Lower leg skin (tissue), 4 donors: ENCODE measurements at regions not wholly inside any gene's neighbourhood (a gene's known extent, or its start where the extent isn't known, plus 50 kb on each side); places are given as distances from the start of the nearest gene placed in this dataset.

ENCODE experiments used
- DNase-seq, 2 donors: peaks; one replicate each; pipeline ENCODE4 v3.0.0-alpha.2; 2019; ENCODE audit warnings: low spot score in 2 of 2
- H3K4me3 ChIP-seq: fragments of 200-600 bp; sonication (generic); 2 replicates; pipeline ENCODE4 v1.5.1; 2017; ENCODE audit warnings: mild to moderate bottlenecking, low read depth; ENCODE audit not compliant: poor library complexity, severe bottlenecking
- CTCF ChIP-seq, 3 donors: fragments of 450-650 bp; IDR thresholded peaks; one replicate each; pipeline ENCODE4 v1.5.1; 2016; ENCODE audit warnings: antibody characterized with exemption in 3 of 3, mild to moderate bottlenecking in 3 of 3, moderate library complexity in 2 of 3
- POLR2A ChIP-seq, 2 donors: fragments of 450-650 bp; IDR thresholded peaks; one replicate each; pipeline ENCODE4 v1.6.1; 2016 to 2017; ENCODE audit warnings: antibody characterized with exemption in 2 of 2, mild to moderate bottlenecking in 1 of 2, moderate library complexity in 1 of 2
- WGBS, 2 donors: methylation state at CpG; one replicate each; pipeline ENCODE4 v1.1.5; 2018; 5-methylcytosine and 5-hydroxymethylcytosine counted together
- intact Hi-C: fragments of 100-400 bp; cut with DNase I; formaldehyde crosslinking; loops from one replicate; pipeline ENCODE4 v1.15.0; 2023; ENCODE audit warnings: low total_unique reads

GRCh38 chr13:48851707-48852106 is 124.0 kb upstream of the FNDC3A start:
- no peak for DNase-seq
- TF ChIP-seq POLR2A (IDR thresholded peaks at IDR 0.05) (no peak), CTCF (IDR thresholded peaks at IDR 0.05) (no peak)
- H3K4me3 ChIP-seq: no peak overlapping the region
- WGBS, 2 donors: 84 to 94% methylated on average over 2 of the region's 2 CpGs
- intact Hi-C loops: no loop called here

GRCh38 chr13:48852911-48853727 is 122.6 kb upstream of the FNDC3A start:
- intact Hi-C loops: no loop called here
- no peak for TF ChIP-seq POLR2A (IDR thresholded peaks at IDR 0.05)
- no peak for TF ChIP-seq CTCF (IDR thresholded peaks at IDR 0.05)
- DNase-seq: no peak
- 76 to 88% methylated on average over 8 of the region's 8 CpGs for WGBS, 2 donors
- no peak overlapping the region for H3K4me3 ChIP-seq

- 46 to 51% methylated on average over 5 of the region's 5 CpGs for WGBS, 2 donors
- no peak overlapping the region for H3K4me3 ChIP-seq
- no peak for DNase-seq
- intact Hi-C loops: no loop called here
- TF ChIP-seq POLR2A (IDR thresholded peaks at IDR 0.05): no peak
- TF ChIP-seq CTCF (IDR thresholded peaks at IDR 0.05): no peak
These were observed 122.0 kb upstream of the FNDC3A start for GRCh38 chr13:48853728-48854102.

GRCh38 chr13:48857576-48857975 is 118.1 kb upstream of the FNDC3A start:
- WGBS, 2 donors: 83 to 91% methylated on average over 4 of the region's 4 CpGs
- no peak for TF ChIP-seq CTCF (IDR thresholded peaks at IDR 0.05)
- TF ChIP-seq POLR2A (IDR thresholded peaks at IDR 0.05): no peak
- no peak overlapping the region for H3K4me3 ChIP-seq
- DNase-seq: no peak
- intact Hi-C loops: no loop called here

- TF ChIP-seq CTCF (IDR thresholded peaks at IDR 0.05) (no peak), POLR2A (IDR thresholded peaks at IDR 0.05) (no peak)
- WGBS, 2 donors: 60 to 63% methylated on average over 3 of the region's 3 CpGs
- intact Hi-C loops: no loop called here
- DNase-seq: no peak
- H3K4me3 ChIP-seq: no peak overlapping the region
These were observed 117.4 kb upstream of the FNDC3A start for GRCh38 chr13:48858122-48858902.
